ENCODE measurements at regions not wholly inside any gene's neighbourhood (a gene's known extent, or its start where the extent isn't known, plus 50 kb on each side); places are given as distances from the start of the nearest gene placed in this dataset.

DNA sequence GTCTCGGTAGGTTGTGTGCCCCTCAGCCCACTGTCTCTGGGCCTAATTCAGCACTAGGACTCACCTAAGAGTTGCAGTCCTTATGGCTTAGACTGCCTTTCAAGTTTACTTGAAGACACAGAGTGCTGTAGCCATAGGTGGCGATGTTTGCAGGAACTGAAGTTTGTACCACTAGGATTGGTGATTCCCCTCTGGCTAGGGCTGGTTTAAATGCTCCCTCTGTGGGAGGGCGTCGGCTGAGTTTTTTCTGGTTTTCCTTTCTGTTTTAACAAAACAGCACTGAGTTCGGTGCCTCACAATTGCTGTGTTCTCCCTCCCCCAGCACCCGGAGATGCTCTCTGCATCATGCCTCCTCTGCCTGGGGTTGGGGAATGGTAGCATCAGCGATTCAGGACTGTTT, 480.9 kb downstream of the PCDH11X start:
- no peak overlapping the region for H2AFZ ChIP-seq (ENCODE audit: low read depth, low read length, poor library complexity, severe bottlenecking)
- no peaks in the 10 kb centered on the region for H3K27me3 ChIP-seq (ENCODE audit: insufficient read depth, low read length)
- no peak overlapping the region for H3K27ac ChIP-seq (ENCODE audit: low read depth, low read length)
- CTCF ChIA-PET = no interaction called here
- H3K9me3 ChIP-seq (ENCODE audit: control insufficient read depth in 1 of 2, insufficient read depth in 1 of 2, low read depth in 1 of 2, low read length in 2 of 2) = no peaks in the 10 kb centered on the region
- H3K4me1 ChIP-seq (ENCODE audit: control insufficient read depth in 1 of 2, insufficient read depth in 2 of 2, low read length in 2 of 2) = no peaks in the 10 kb centered on the region
- ATAC-seq = no peak
- no peaks in the 10 kb centered on the region for H3K36me3 ChIP-seq (ENCODE audit: control insufficient read depth in 1 of 2, insufficient read depth in 2 of 2, low read length in 2 of 2)
- no peak for DNase-seq (ENCODE audit: low read depth, low spot score)
- RAD21 ChIA-PET (ENCODE audit: low non-redundant PET in 1 of 2, low total read pairs in 2 of 2, uncharacterized antibody in 2 of 2, unreplicated experiment in 2 of 2) = no interaction called here
- no peak overlapping the region for H3K4me3 ChIP-seq (replicated peaks in 1 of 2; ENCODE audit: low read depth in 1 of 2, low read length in 2 of 2)
- H3K9ac ChIP-seq (ENCODE audit: low read length) = no peak overlapping the region
- no TSS peak for BruUV-seq (replicated peaks)
- H3K4me2 ChIP-seq (ENCODE audit: low read length) = no peak overlapping the region
- TF ChIP-seq RAD21 (IDR thresholded peaks at IDR 0.05; ENCODE audit: low read depth) = no peak
- TF ChIP-seq EZH2phosphoT487 (IDR thresholded peaks at IDR 0.05; ENCODE audit: borderline replicate concordance) = no peak
- TF ChIP-seq EZH2 (IDR thresholded peaks at IDR 0.05) = no peak
- TF ChIP-seq, protein P1, sequence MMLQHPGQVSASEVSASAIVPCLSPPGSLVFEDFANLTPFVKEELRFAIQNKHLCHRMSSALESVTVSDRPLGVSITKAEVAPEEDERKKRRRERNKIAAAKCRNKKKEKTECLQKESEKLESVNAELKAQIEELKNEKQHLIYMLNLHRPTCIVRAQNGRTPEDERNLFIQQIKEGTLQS (IDR thresholded peaks at IDR 0.05) = no peak
- TF ChIP-seq YY1 (IDR thresholded peaks at IDR 0.05; ENCODE audit: extremely low read depth, insufficient replicate concordance, low read depth, low read length) = no peak
- TF ChIP-seq, protein P2, sequence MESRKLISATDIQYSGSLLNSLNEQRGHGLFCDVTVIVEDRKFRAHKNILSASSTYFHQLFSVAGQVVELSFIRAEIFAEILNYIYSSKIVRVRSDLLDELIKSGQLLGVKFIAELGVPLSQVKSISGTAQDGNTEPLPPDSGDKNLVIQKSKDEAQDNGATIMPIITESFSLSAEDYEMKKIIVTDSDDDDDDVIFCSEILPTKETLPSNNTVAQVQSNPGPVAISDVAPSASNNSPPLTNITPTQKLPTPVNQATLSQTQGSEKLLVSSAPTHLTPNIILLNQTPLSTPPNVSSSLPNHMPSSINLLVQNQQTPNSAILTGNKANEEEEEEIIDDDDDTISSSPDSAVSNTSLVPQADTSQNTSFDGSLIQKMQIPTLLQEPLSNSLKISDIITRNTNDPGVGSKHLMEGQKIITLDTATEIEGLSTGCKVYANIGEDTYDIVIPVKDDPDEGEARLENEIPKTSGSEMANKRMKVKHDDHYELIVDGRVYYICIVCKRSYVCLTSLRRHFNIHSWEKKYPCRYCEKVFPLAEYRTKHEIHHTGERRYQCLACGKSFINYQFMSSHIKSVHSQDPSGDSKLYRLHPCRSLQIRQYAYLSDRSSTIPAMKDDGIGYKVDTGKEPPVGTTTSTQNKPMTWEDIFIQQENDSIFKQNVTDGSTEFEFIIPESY (IDR thresholded peaks at IDR 0.05; ENCODE audit: extremely low read depth, insufficient replicate concordance, low read length) = no peak
- TF ChIP-seq POLR2A (IDR thresholded peaks at IDR 0.05; ENCODE audit: borderline replicate concordance, extremely low read depth, insufficient read depth, insufficient read length) = no peak
- no peak for TF ChIP-seq SRF (IDR thresholded peaks at IDR 0.05; ENCODE audit: low read depth)
- no peaks in the 10 kb centered on the region for H3K79me2 ChIP-seq (ENCODE audit: insufficient read depth, low read length)
- H4K20me1 ChIP-seq (ENCODE audit: insufficient read depth) = no peaks in the 10 kb centered on the region
- H3K9me2 ChIP-seq (ENCODE audit: insufficient read depth) = no peaks in the 10 kb centered on the region
- POLR2A ChIA-PET = no interaction called here
- intact Hi-C loops (cut with micrococcal nuclease) = no loop called here

All from HCT116 (cell line).